T47D (cell line): ENCODE measurements at regions not wholly inside any gene's neighbourhood (a gene's known extent, or its start where the extent isn't known, plus 50 kb on each side); places are given as distances from the start of the nearest gene placed in this dataset.

Experiments used
- DNase-seq, 2 experiments: peaks; one replicate each; pipeline versions ENCODE4 v3.0.0 to v3.0.0-alpha.2; 2011 to 2012; ENCODE audit warnings: low read depth in 1 of 2, low spot score in 1 of 2
- JUND ChIP-seq: IDR thresholded peaks from 2 replicates; pipeline ENCODE4 v1.6.1; 2012; ENCODE audit warnings: low read depth
- in situ Hi-C: cut with HindIII; loops from 2 replicates; pipeline ENCODE4 v1.10.0; 2016; ENCODE audit warnings: low sequenced_read_pairs, low pct_unique_long_range_greater_than_20kb

- DNase-seq = no peak
- in situ Hi-C loops = no loop called here
- TF ChIP-seq JUND = no peak
Observed at GRCh38 chr6:93059911-93060310, 359.4 kb downstream of the EPHA7 start.

- in situ Hi-C loops = no loop called here
- TF ChIP-seq JUND = no peak
- DNase-seq = no peak
Observed at GRCh38 chr6:93057584-93057983, 361.8 kb downstream of the EPHA7 start.

- TF ChIP-seq JUND = no peak
- in situ Hi-C loops = no loop called here
- no peak for DNase-seq
Observed at GRCh38 chr6:93048381-93048780, 371.0 kb downstream of the EPHA7 start.

GRCh38 chr6:93047033-93047432, 372.3 kb downstream of the EPHA7 start:
- in situ Hi-C loops = no loop called here
- peak in 1 of 2 experiments; percentile 4 for DNase-seq
- no peak for TF ChIP-seq JUND

GRCh38 chr6:93045156-93045555, 374.2 kb downstream of the EPHA7 start:
- in situ Hi-C loops = no loop called here
- no peak for DNase-seq
- no peak for TF ChIP-seq JUND

GRCh38 chr6:93040375-93040774, 379.0 kb downstream of the EPHA7 start:
- in situ Hi-C loops = no loop called here
- DNase-seq = no peak
- no peak for TF ChIP-seq JUND

- in situ Hi-C loops = no loop called here
- TF ChIP-seq JUND = no peak
- peak in 1 of 2 experiments; percentile 50 for DNase-seq
Observed at GRCh38 chr6:93036835-93037234, 382.5 kb downstream of the EPHA7 start.

- no peak for DNase-seq
- no peak for TF ChIP-seq JUND
- in situ Hi-C loops = no loop called here
Observed at GRCh38 chr6:93035756-93036155, 383.6 kb downstream of the EPHA7 start.

GRCh38 chr6:93021235-93021915, 398.0 kb downstream of the EPHA7 start:
- no peak for TF ChIP-seq JUND
- no peak for DNase-seq
- in situ Hi-C loops = no loop called here

GRCh38 chr6:93017626-93018025, 401.7 kb downstream of the EPHA7 start:
- no peak for DNase-seq
- TF ChIP-seq JUND = no peak
- in situ Hi-C loops = no loop called here

GRCh38 chr6:93017213-93017612, 402.1 kb downstream of the EPHA7 start:
- TF ChIP-seq JUND = no peak
- in situ Hi-C loops = no loop called here
- peak in 1 of 2 experiments; percentile 43 for DNase-seq

GRCh38 chr6:93013054-93013453, 406.3 kb downstream of the EPHA7 start:
- no peak for DNase-seq
- in situ Hi-C loops = no loop called here
- no peak for TF ChIP-seq JUND

- in situ Hi-C loops = no loop called here
- no peak for DNase-seq
- no peak for TF ChIP-seq JUND
Observed at GRCh38 chr6:93008375-93008774, 411.0 kb downstream of the EPHA7 start.

- TF ChIP-seq JUND = no peak
- DNase-seq = no peak
- in situ Hi-C loops = no loop called here
Observed at GRCh38 chr6:92989656-92990055, 429.7 kb downstream of the EPHA7 start.
